ENCODE measurements at regions not wholly inside any gene's neighbourhood (a gene's known extent, or its start where the extent isn't known, plus 50 kb on each side); places are given as distances from the start of the nearest gene placed in this dataset.
"Not testable (repeated sequence)": the region's sequence is repeated elsewhere in the genome, so short reads cannot be mapped to it uniquely, and the experiment has no call there.

GRCh38 chr6:40148882-40149573, 214.8 kb upstream of the MOCS1 start:
- H3K36me3 Mint-ChIP-seq (ENCODE audit: insufficient read depth) = no peaks in the 10 kb centered on the region
- H3K4me1 Mint-ChIP-seq = no peaks in the 10 kb centered on the region
- H3K27ac Mint-ChIP-seq (ENCODE audit: low read depth) = no peak overlapping the region
- ATAC-seq (replicated peaks; ENCODE audit: extremely low read depth, poor library complexity, severe bottlenecking) (no peak), DNase-seq (ENCODE audit: low spot score in 2 of 2) (no peak)
- no peaks in the 10 kb centered on the region for H3K9me3 Mint-ChIP-seq
- H3K4me3 Mint-ChIP-seq = no peak overlapping the region
- H3K27me3 Mint-ChIP-seq = peaks cover 39% of the 10 kb centered on the region

- Mint-ChIP-seq H3K36me3 (ENCODE audit: insufficient read depth) (no peaks in the 10 kb centered on the region), H3K9me3 (no peaks in the 10 kb centered on the region), H3K27ac (ENCODE audit: low read depth) (no peak overlapping the region), H3K4me3 (no peak overlapping the region), H3K27me3 (peaks cover 39% of the 10 kb centered on the region), H3K4me1 (no peaks in the 10 kb centered on the region)
- DNase-seq (ENCODE audit: low spot score in 2 of 2) (no peak), ATAC-seq (replicated peaks; ENCODE audit: extremely low read depth, poor library complexity, severe bottlenecking) (no peak)
Measured at GRCh38 chr6:40146902-40147301, 212.6 kb upstream of the MOCS1 start.

GRCh38 chr6:40139447-40139846, 205.2 kb upstream of the MOCS1 start:
- H3K36me3 Mint-ChIP-seq (ENCODE audit: insufficient read depth) = no peaks in the 10 kb centered on the region
- H3K27ac Mint-ChIP-seq (ENCODE audit: low read depth) = no peak overlapping the region
- ATAC-seq (replicated peaks; ENCODE audit: extremely low read depth, poor library complexity, severe bottlenecking) (no peak), DNase-seq (ENCODE audit: low spot score in 2 of 2) (no peak)
- no peaks in the 10 kb centered on the region for H3K9me3 Mint-ChIP-seq
- peaks cover 7% of the 10 kb centered on the region for H3K27me3 Mint-ChIP-seq
- H3K4me1 Mint-ChIP-seq = no peaks in the 10 kb centered on the region
- no peak overlapping the region for H3K4me3 Mint-ChIP-seq

GRCh38 chr6:40138273-40138720, 204.0 kb upstream of the MOCS1 start:
- no peak for ATAC-seq (replicated peaks; ENCODE audit: extremely low read depth, poor library complexity, severe bottlenecking)
- Mint-ChIP-seq H3K27me3 (peaks cover 7% of the 10 kb centered on the region), H3K36me3 (ENCODE audit: insufficient read depth) (no peaks in the 10 kb centered on the region), H3K27ac (ENCODE audit: low read depth) (no peak overlapping the region), H3K4me3 (no peak overlapping the region), H3K4me1 (no peaks in the 10 kb centered on the region), H3K9me3 (no peaks in the 10 kb centered on the region)
- no peak for DNase-seq (ENCODE audit: low spot score in 2 of 2)

- no peak for ATAC-seq (replicated peaks; ENCODE audit: extremely low read depth, poor library complexity, severe bottlenecking)
- Mint-ChIP-seq H3K4me3 (no peak overlapping the region), H3K9me3 (no peaks in the 10 kb centered on the region), H3K27ac (ENCODE audit: low read depth) (no peak overlapping the region), H3K27me3 (peaks cover 7% of the 10 kb centered on the region), H3K4me1 (no peaks in the 10 kb centered on the region), H3K36me3 (ENCODE audit: insufficient read depth) (no peaks in the 10 kb centered on the region)
- no peak for DNase-seq (ENCODE audit: low spot score in 2 of 2)
Measured at GRCh38 chr6:40135491-40136072, 201.3 kb upstream of the MOCS1 start.

GRCh38 chr6:40133981-40134380, 199.7 kb upstream of the MOCS1 start:
- H3K4me3 Mint-ChIP-seq; H3K36me3 Mint-ChIP-seq (ENCODE audit: insufficient read depth); H3K9me3 Mint-ChIP-seq; H3K27ac Mint-ChIP-seq (ENCODE audit: low read depth); H3K27me3 Mint-ChIP-seq; ATAC-seq (replicated peaks; ENCODE audit: extremely low read depth, poor library complexity, severe bottlenecking); DNase-seq (ENCODE audit: low spot score in 2 of 2); H3K4me1 Mint-ChIP-seq: not testable (repeated sequence)

- Mint-ChIP-seq H3K27me3 (no peaks in the 10 kb centered on the region), H3K4me1 (no peaks in the 10 kb centered on the region), H3K4me3 (no peak overlapping the region), H3K9me3 (no peaks in the 10 kb centered on the region), H3K27ac (ENCODE audit: low read depth) (no peak overlapping the region), H3K36me3 (ENCODE audit: insufficient read depth) (no peaks in the 10 kb centered on the region)
- no peak for DNase-seq (ENCODE audit: low spot score in 2 of 2)
- no peak for ATAC-seq (replicated peaks; ENCODE audit: extremely low read depth, poor library complexity, severe bottlenecking)
Measured at GRCh38 chr6:40131675-40132074, 197.4 kb upstream of the MOCS1 start.

GRCh38 chr6:40128127-40128526, 193.9 kb upstream of the MOCS1 start:
- Mint-ChIP-seq H3K4me3 (no peak overlapping the region), H3K9me3 (no peaks in the 10 kb centered on the region), H3K27ac (ENCODE audit: low read depth) (no peak overlapping the region), H3K36me3 (ENCODE audit: insufficient read depth) (no peaks in the 10 kb centered on the region), H3K27me3 (no peaks in the 10 kb centered on the region), H3K4me1 (no peaks in the 10 kb centered on the region)
- DNase-seq (ENCODE audit: low spot score in 2 of 2) = no peak
- no peak for ATAC-seq (replicated peaks; ENCODE audit: extremely low read depth, poor library complexity, severe bottlenecking)

- Mint-ChIP-seq H3K4me1 (no peaks in the 10 kb centered on the region), H3K27me3 (no peaks in the 10 kb centered on the region), H3K4me3 (no peak overlapping the region), H3K36me3 (ENCODE audit: insufficient read depth) (no peaks in the 10 kb centered on the region), H3K9me3 (no peaks in the 10 kb centered on the region), H3K27ac (ENCODE audit: low read depth) (no peak overlapping the region)
- ATAC-seq (replicated peaks; ENCODE audit: extremely low read depth, poor library complexity, severe bottlenecking) = no peak
- no peak for DNase-seq (ENCODE audit: low spot score in 2 of 2)
Measured at GRCh38 chr6:40125680-40126394, 191.6 kb upstream of the MOCS1 start.

GRCh38 chr6:40124924-40125323, 190.7 kb upstream of the MOCS1 start:
- DNase-seq (ENCODE audit: low spot score in 2 of 2) (no peak), ATAC-seq (replicated peaks; ENCODE audit: extremely low read depth, poor library complexity, severe bottlenecking) (no peak)
- Mint-ChIP-seq H3K4me3 (no peak overlapping the region), H3K27ac (ENCODE audit: low read depth) (no peak overlapping the region), H3K9me3 (no peaks in the 10 kb centered on the region), H3K4me1 (no peaks in the 10 kb centered on the region), H3K36me3 (ENCODE audit: insufficient read depth) (no peaks in the 10 kb centered on the region), H3K27me3 (no peaks in the 10 kb centered on the region)

GRCh38 chr6:40116832-40117231, 182.6 kb upstream of the MOCS1 start:
- ATAC-seq (replicated peaks; ENCODE audit: extremely low read depth, poor library complexity, severe bottlenecking) (no peak), DNase-seq (ENCODE audit: low spot score in 2 of 2) (no peak)
- H3K9me3 Mint-ChIP-seq = no peaks in the 10 kb centered on the region

GRCh38 chr6:40112350-40112749, 178.1 kb upstream of the MOCS1 start:
- Mint-ChIP-seq H3K9me3 (no peaks in the 10 kb centered on the region), H3K27me3 (peaks cover 30% of the 10 kb centered on the region), H3K4me3 (no peak overlapping the region), H3K36me3 (ENCODE audit: insufficient read depth) (no peaks in the 10 kb centered on the region), H3K27ac (ENCODE audit: low read depth) (no peak overlapping the region), H3K4me1 (no peaks in the 10 kb centered on the region)
- ATAC-seq (replicated peaks; ENCODE audit: extremely low read depth, poor library complexity, severe bottlenecking) (no peak), DNase-seq (ENCODE audit: low spot score in 2 of 2) (no peak)

More at GRCh38 chr6:40116832-40117231, 182.6 kb upstream of the MOCS1 start:
- no peaks in the 10 kb centered on the region for H3K4me1 Mint-ChIP-seq
- H3K4me3 Mint-ChIP-seq = no peak overlapping the region
- H3K27ac Mint-ChIP-seq (ENCODE audit: low read depth) = no peak overlapping the region
- peaks cover 28% of the 10 kb centered on the region for H3K27me3 Mint-ChIP-seq
- H3K36me3 Mint-ChIP-seq (ENCODE audit: insufficient read depth) = no peaks in the 10 kb centered on the region

GRCh38 chr6:40108736-40109135, 174.5 kb upstream of the MOCS1 start:
- DNase-seq (ENCODE audit: low spot score in 2 of 2) = no peak
- no peaks in the 10 kb centered on the region for H3K4me1 Mint-ChIP-seq
- no peak overlapping the region for H3K27ac Mint-ChIP-seq (ENCODE audit: low read depth)
- no peaks in the 10 kb centered on the region for H3K9me3 Mint-ChIP-seq
- ATAC-seq (replicated peaks; ENCODE audit: extremely low read depth, poor library complexity, severe bottlenecking) = no peak
- no peak overlapping the region for H3K4me3 Mint-ChIP-seq
- peaks cover 30% of the 10 kb centered on the region for H3K27me3 Mint-ChIP-seq
- H3K36me3 Mint-ChIP-seq (ENCODE audit: insufficient read depth) = no peaks in the 10 kb centered on the region
